K562 (cell line): ENCODE measurements at regions not wholly inside any gene's neighbourhood (a gene's known extent, or its start where the extent isn't known, plus 50 kb on each side); places are given as distances from the start of the nearest gene placed in this dataset.

ENCODE experiments used
- POLR2A ChIP-seq: fragments of 450-650 bp; conservative IDR thresholded peaks from 2 replicates; pipeline ENCODE4 v1.6.1; 2016
- SP1 ChIP-seq: sonication (generic); formaldehyde crosslinking; IDR thresholded peaks from 2 replicates; pipeline ENCODE4 v1.8.1; 2022; ENCODE audit warnings: mild to moderate bottlenecking, missing genetic modification reagents

DNA sequence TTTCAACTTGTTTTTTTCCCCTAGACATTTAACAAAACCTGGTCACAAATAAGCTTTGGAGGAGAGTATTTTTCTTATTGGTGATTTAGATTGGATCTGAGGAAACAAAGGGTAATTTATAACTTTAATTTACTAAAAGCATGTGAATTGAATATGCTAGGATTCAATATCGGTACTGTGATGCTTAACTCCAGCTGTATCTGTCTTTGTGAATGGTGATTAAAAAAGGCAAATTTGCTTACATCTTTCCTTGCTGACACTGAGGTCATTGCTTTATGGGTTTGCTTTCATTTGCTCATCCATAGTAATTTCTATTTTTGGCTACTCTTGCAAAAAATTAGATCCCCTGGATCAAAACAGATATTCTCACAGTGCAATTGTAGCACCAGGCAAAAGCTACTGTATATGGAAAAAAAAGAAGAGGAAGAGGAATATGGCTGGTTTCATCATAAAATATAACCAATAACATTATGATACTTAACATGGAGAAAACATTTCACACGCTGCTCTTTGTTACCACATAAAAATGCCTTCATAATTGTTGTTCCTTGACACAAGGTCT, 832.0 kb upstream of the ZEB2 start:
- no peak for TF ChIP-seq POLR2A
- no peak for TF ChIP-seq SP1 (CRISPR knock-in tag)
